ENCODE measurements at regions not wholly inside any gene's neighbourhood (a gene's known extent, or its start where the extent isn't known, plus 50 kb on each side); places are given as distances from the start of the nearest gene placed in this dataset.

DNA sequence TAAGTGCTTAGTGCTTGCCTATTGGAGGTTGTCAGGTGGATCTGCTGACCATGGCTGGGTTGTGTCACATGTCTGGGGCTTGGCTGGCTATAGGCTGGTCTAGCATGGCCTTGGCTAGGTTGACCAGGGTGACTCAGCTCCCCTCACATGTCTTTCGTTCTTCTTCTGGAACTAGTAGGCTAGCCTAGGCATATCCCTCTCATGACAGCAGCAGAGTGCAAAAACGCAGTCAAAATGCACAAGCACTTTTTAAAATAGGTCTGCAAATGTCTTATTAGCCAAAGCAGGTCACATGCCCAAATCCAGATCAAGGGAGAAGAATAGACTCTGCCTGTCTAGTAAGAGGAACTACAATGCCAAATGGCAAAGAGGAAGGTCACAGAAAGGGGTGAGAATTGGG is 179.7 kb upstream of the ACVR2A start:
- Histone ChIP-seq H3K4me3 (no peak overlapping the region), H3K27me3 (no peaks in the 10 kb centered on the region), H3K36me3 (no peaks in the 10 kb centered on the region), H3K4me1 (ENCODE audit: insufficient read depth) (no peaks in the 10 kb centered on the region), H3K9me3 (no peaks in the 10 kb centered on the region), H3K27ac (no peak overlapping the region)
- TF ChIP-seq, protein P1, sequence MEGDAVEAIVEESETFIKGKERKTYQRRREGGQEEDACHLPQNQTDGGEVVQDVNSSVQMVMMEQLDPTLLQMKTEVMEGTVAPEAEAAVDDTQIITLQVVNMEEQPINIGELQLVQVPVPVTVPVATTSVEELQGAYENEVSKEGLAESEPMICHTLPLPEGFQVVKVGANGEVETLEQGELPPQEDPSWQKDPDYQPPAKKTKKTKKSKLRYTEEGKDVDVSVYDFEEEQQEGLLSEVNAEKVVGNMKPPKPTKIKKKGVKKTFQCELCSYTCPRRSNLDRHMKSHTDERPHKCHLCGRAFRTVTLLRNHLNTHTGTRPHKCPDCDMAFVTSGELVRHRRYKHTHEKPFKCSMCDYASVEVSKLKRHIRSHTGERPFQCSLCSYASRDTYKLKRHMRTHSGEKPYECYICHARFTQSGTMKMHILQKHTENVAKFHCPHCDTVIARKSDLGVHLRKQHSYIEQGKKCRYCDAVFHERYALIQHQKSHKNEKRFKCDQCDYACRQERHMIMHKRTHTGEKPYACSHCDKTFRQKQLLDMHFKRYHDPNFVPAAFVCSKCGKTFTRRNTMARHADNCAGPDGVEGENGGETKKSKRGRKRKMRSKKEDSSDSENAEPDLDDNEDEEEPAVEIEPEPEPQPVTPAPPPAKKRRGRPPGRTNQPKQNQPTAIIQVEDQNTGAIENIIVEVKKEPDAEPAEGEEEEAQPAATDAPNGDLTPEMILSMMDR (IDR thresholded peaks at IDR 0.05), result no peak
- TF ChIP-seq EP300 (IDR thresholded peaks at IDR 0.05) (no peak), POLR2A (IDR thresholded peaks at IDR 0.05) (no peak)
- no peak for DNase-seq
- intact Hi-C loops (cut with DNase I), result no loop called here
- WGBS, 3 donors, result 80 to 88% (median 82%) methylated on average over 2 of the region's 2 CpGs

DNA sequence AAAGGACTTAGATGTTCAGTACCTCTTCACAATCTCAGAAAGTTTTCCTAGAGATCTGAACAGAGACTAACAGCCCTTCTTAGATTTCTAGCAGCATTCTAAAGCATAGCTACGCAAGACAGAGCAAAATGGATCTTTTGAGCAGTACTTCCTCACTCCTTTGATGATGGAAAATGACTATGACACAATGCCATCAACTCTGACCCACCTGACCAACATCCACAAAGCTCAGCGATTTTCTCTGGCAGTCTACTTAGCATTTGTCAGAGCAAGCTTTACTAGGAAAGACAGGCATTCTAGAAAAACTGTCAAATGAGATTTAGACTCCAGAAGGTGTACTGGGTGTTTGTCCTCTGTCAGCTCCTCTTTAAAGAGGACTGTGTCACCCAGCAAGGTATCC is 180.9 kb upstream of the ACVR2A start:
- TF ChIP-seq, protein P1 (IDR thresholded peaks at IDR 0.05), result no peak
- no peak for TF ChIP-seq POLR2A (IDR thresholded peaks at IDR 0.05)
- Histone ChIP-seq H3K9me3 (no peaks in the 10 kb centered on the region), H3K4me3 (no peak overlapping the region), H3K36me3 (no peaks in the 10 kb centered on the region), H3K4me1 (ENCODE audit: insufficient read depth) (no peaks in the 10 kb centered on the region), H3K27ac (no peak overlapping the region), H3K27me3 (no peaks in the 10 kb centered on the region)
- WGBS, 3 donors, result 75 to 84% (median 83%) methylated on average over 2 of the region's 2 CpGs
- intact Hi-C loops (cut with DNase I), result no loop called here
- DNase-seq, result no peak

DNA sequence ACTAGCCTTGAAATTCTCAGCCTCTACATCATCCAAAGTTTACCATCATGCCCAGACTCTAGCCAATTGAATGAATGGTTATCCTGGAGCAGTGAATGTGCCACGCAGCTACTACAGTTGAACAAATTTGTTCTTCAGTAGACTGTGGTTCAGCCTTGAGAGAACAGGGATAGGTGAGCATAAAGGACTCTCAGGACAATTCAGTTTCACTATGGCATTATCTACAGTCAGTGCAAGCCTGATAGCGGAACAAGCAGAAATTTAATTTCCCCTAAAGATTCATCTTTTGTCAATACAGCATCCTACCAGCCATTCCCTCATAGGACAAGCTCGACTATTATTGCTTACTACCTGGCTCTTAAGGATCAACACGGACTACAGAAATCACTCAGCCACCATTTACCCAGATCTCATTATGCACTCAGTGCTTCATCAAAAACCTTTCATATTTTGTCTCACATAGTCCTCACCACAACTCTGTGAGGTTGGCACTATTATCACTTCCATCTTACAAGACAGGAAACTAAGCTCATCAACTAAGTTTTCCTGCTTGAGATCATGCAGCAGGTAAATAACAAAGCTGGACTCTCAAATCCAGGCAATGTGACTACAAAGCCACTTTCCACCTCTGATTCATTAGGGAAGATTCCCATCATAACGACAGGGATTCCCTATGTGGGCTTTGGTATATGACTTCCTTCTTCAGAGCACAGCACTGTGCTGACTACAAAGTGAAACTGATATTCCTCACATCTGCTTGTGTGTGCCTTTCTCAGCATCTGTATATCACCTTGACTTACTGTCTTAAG is 181.5 kb upstream of the ACVR2A start:
- Histone ChIP-seq H3K9me3 (no peaks in the 10 kb centered on the region), H3K36me3 (no peaks in the 10 kb centered on the region), H3K4me1 (ENCODE audit: insufficient read depth) (no peaks in the 10 kb centered on the region), H3K4me3 (no peak overlapping the region), H3K27me3 (no peaks in the 10 kb centered on the region), H3K27ac (no peak overlapping the region)
- WGBS, 3 donors, result 85 to 88% (median 85%) methylated on average over 5 of the region's 5 CpGs
- DNase-seq, result no peak
- no peak for TF ChIP-seq EP300 (IDR thresholded peaks at IDR 0.05)
- no peak for TF ChIP-seq POLR2A (IDR thresholded peaks at IDR 0.05)
- TF ChIP-seq, protein P1 (IDR thresholded peaks at IDR 0.05), result no peak
- intact Hi-C loops (cut with DNase I), result no loop called here

DNA sequence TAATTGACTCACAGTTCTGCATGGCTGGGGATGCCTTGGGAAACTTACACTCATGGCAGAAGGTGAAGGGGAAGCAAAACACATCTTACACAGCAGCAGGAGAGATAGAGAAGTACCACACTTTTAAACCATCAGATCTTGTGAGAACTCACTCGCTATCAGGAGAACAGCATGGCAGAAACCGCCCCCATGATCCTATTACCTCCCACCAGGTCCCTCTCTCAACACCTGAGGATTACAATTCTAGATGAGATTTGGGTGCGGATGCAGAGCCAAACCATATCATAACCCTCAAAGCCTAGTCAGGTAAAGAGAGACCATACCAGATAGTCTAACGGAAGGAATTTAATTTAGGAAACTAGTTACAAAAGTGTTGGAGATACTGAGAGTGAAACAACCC is 182.6 kb upstream of the ACVR2A start:
- no peaks in the 10 kb centered on the region for H3K9me3 ChIP-seq
- no peak overlapping the region for H3K4me3 ChIP-seq
- H3K27ac ChIP-seq, result no peak overlapping the region
- no peaks in the 10 kb centered on the region for H3K27me3 ChIP-seq
- no peak for DNase-seq
- H3K36me3 ChIP-seq, result no peaks in the 10 kb centered on the region
- 93 to 99% (median 94%) methylated on average over 4 of the region's 4 CpGs for whole genome bisulfite sequencing, 3 donors
- TF ChIP-seq, protein P1 (IDR thresholded peaks at IDR 0.05), result no peak
- TF ChIP-seq EP300 (IDR thresholded peaks at IDR 0.05), result no peak
- TF ChIP-seq POLR2A (IDR thresholded peaks at IDR 0.05), result no peak
- H3K4me1 ChIP-seq (ENCODE audit: insufficient read depth), result no peaks in the 10 kb centered on the region
- intact Hi-C loops (cut with DNase I), result no loop called here
